Stimulated activated CD4-positive, alpha-beta T cell treated with anti-CD3 and anti-CD28 coated beads, Interleukin-4, amount 100 ng/mL, for 48 hours (primary cell): ENCODE measurements at regions not wholly inside any gene's neighbourhood (a gene's known extent, or its start where the extent isn't known, plus 50 kb on each side); places are given as distances from the start of the nearest gene placed in this dataset.

Source experiments
- DNase-seq, 2 donors: peaks; one replicate each; pipeline ENCODE4 v3.0.0-alpha.2; 2020; ENCODE audit warnings: low read depth in 2 of 2

- DNase-seq: no peak
Observed at GRCh38 chr14:85459361-85460000, 70.5 kb upstream of the FLRT2 start.

GRCh38 chr14:85461432-85462133 is 68.4 kb upstream of the FLRT2 start:
- no peak for DNase-seq

- no peak for DNase-seq
Observed at GRCh38 chr14:85463512-85463911, 66.4 kb upstream of the FLRT2 start.

DNA sequence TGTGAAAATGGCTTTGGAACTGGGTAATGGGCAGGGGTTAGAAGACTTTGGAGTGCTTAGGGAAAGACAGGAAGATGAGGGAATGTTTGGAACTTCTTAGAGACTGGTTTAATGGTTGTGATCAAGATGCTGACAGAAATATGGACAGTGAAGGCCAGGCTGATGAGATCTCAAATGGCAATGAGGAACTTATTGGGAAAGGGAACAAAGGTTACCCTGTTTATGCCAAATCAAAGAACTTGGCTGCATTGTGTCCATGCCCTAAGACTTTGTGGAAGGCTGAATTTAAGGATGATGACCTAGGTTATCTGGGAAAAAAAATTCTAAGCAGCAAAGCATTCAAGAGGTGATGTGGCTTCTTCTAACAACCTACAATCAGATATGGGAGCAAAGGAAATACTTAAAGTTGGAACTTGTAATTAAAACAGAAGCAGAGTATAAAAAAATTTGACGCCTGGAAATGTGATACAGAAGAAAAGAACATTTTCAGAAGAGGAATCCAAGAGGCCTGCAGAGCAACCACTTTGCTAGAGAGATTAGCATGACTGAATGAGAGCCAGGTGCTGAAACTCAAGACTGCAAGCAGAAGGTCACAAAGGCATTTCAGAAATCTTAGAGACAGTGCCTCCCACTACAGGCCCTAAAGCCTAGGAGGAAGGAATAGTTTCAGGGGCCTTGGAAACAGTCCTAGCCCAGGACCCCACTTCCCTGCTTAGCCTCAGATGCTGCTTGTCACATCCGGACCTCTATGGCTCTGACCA is 65.6 kb upstream of the FLRT2 start:
- DNase-seq: no peak

DNA sequence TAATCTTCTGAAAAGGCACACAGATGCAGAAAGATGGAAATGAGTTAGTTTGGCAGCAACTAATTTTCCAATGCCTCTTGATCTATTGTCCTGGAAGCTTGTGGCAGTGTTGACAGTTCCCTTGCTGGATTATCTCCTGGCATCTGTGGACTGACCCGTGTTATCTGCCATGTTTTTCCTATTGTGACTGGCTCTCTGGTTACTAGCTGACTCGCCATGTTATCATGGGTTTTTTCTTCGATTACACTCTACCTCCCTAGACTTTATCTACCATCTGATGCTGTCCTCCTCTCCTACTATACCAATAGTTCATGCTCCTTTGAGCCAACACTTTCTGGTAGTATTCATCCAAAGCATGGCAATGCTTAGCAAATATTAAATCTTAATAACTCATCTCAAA is 63.3 kb upstream of the FLRT2 start:
- no peak for DNase-seq

GRCh38 chr14:85468816-85469215 is 61.1 kb upstream of the FLRT2 start:
- no peak for DNase-seq

- no peak for DNase-seq
Observed at GRCh38 chr14:85471156-85471555, 58.8 kb upstream of the FLRT2 start.

DNA sequence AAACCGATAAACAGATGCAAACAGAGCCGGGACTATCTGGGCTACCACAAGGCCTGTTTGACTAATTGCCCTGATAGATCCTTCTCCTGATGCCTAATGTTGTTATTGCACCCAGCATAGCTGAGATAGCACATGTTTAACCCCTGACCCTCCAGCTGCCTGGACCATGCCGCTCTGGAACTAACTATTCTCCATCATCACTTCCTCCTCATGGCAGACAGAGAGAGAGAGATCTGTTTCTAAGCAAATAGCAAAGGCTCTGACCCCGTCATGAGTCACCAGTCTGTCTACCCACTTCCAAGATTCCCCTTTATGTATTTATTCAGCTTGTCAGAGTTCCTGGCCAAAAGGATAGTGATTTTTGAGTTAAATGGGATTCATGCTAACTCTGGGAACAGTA is 58.2 kb upstream of the FLRT2 start:
- DNase-seq: no peak

- no peak for DNase-seq
Observed at GRCh38 chr14:85474431-85474830, 55.5 kb upstream of the FLRT2 start.

DNA sequence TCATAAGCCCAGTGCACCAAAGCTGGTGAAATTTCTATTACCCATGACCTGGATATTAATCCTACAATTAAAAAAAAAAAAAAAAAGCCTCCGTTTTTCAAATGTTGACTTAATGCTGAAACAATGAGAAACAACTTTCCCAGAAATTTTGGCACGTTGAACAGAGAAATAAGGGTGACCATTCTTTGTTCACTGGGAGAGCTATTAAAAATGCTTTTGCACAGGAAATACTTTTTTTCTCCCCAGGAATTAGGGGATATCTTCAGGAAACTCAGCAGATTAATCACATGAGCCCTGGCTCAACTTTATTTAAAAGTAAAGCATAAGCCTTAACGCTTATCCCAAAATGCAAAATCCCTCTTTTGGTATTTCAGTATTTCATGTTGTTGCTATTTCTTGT is 54.8 kb upstream of the FLRT2 start:
- DNase-seq: no peak

DNA sequence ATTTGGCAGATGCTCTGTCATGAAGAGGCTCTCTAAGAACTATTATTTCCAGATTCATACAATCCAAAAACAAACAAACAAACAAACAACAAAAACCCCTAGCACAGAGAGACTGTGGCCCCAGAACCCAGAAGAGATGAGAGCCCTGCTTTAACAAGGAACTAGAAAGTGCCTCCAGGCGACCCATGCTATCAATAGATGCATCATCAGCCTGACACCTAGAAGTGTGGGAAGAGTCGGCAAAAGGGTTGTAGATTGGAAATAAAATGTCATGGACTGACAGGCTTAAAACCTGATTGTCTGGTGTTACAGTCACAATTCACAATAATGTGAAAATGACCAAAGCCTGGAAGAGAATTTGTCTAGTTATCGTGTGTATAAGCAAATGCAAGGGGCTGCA is 50.6 kb upstream of the FLRT2 start:
- no peak for DNase-seq

- no peak for DNase-seq
Observed at GRCh38 chr14:85479771-85480170, 50.2 kb upstream of the FLRT2 start.
